Thymus (tissue), 11 donors: ENCODE measurements at regions not wholly inside any gene's neighbourhood (a gene's known extent, or its start where the extent isn't known, plus 50 kb on each side); places are given as distances from the start of the nearest gene placed in this dataset.

Experiments
- DNase-seq, 9 donors: peaks; one replicate each; pipeline ENCODE4 v3.0.0-alpha.2; 2013; ENCODE audit warnings: low spot score in 9 of 9, low read depth in 6 of 9, missing footprints in 1 of 9
- H3K27ac ChIP-seq, 2 donors: one replicate each; pipeline ENCODE4 v1.5.1; 2013; ENCODE audit warnings: control low read depth in 1 of 2, low read depth in 1 of 2, low read length in 1 of 2, mild to moderate bottlenecking in 1 of 2, moderate library complexity in 1 of 2
- H3K27me3 ChIP-seq, 2 donors: one replicate each; pipeline ENCODE4 v1.5.1; 2013; ENCODE audit warnings: low read length in 1 of 2; ENCODE audit not compliant: control insufficient read depth in 2 of 2, insufficient read depth in 1 of 2
- H3K36me3 ChIP-seq, 2 donors: one replicate each; pipeline ENCODE4 v1.5.1; 2013; ENCODE audit warnings: low read length in 1 of 2, mild to moderate bottlenecking in 1 of 2, moderate library complexity in 1 of 2; ENCODE audit not compliant: control insufficient read depth in 2 of 2, insufficient read depth in 2 of 2
- H3K4me1 ChIP-seq, 2 donors: one replicate each; pipeline ENCODE4 v1.5.1; 2013; ENCODE audit warnings: low read length in 2 of 2; ENCODE audit not compliant: control insufficient read depth in 2 of 2, insufficient read depth in 2 of 2
- H3K4me3 ChIP-seq, 2 donors: one replicate each; pipeline ENCODE4 v1.5.1; 2013; ENCODE audit warnings: low read length in 2 of 2, control low read depth in 1 of 2, mild to moderate bottlenecking in 1 of 2
- H3K9me3 ChIP-seq, 2 donors: one replicate each; pipeline ENCODE4 v1.5.1; 2013; ENCODE audit warnings: low read length in 1 of 2, mild to moderate bottlenecking in 1 of 2; ENCODE audit not compliant: control insufficient read depth in 2 of 2, insufficient read depth in 1 of 2
- WGBS: extraction: QIAGEN DNeasy Blood & Tissue Kit; methylation state at CpG from one replicate; pipeline ENCODE4 v1.1.7; 2013; 5-methylcytosine and 5-hydroxymethylcytosine counted together
- donor health status: healthy.

DNA sequence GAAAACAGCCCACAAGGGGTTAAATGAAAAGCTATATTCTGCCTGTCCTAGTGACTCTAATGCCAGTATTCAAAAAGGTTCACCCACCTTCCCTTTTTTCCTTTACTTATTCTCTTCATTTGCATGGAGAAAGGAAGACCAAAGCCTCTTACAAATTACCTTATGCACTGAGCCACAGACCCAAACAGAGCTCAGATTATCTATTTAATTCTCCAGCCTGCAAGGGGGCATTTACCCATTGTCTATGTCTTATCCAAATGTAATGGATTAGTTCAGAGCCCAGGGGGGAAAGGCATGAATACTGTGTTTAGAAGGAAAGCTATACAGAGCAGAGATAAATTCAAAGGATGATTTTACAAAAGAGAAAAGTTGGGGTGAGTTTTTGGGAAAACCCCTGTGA is 388.5 kb downstream of the OMA1 start:
- no peak for DNase-seq
- Histone ChIP-seq H3K36me3 (no peaks in the 10 kb centered on the region), H3K4me1 (peaks cover 18 to 35% of the 10 kb centered on the region in 2 donors), H3K9me3 (no peaks in the 10 kb centered on the region), H3K4me3 (no peak overlapping the region), H3K27ac (no peak overlapping the region), H3K27me3 (no peaks in the 10 kb centered on the region)

DNA sequence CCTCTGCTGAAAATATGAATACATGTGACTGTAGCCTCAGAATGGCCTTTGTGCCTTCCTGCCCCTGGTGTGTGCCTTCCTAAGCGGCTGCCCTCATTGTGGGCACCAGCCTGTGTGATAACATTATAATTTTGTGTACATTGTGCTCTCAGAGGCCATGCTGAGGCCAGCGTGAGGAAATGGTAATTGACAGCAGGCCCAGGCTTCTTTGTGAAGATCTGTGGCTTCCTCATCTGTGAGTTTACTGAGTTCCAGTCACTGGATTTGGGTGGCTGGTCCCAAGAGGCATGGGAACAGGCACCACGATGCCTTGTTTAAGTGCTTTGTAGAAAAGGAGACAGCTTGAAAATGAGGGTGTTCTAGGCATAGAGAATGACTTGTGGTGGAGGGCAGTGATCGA is 389.3 kb downstream of the OMA1 start:
- Histone ChIP-seq H3K27ac (no peak overlapping the region), H3K4me3 (no peak overlapping the region), H3K36me3 (no peaks in the 10 kb centered on the region), H3K9me3 (no peaks in the 10 kb centered on the region), H3K4me1 (peaks cover 18 to 35% of the 10 kb centered on the region in 2 donors), H3K27me3 (no peaks in the 10 kb centered on the region)
- no peak for DNase-seq
- 91% methylated on average over 4 of the region's 4 CpGs for whole genome bisulfite sequencing

DNA sequence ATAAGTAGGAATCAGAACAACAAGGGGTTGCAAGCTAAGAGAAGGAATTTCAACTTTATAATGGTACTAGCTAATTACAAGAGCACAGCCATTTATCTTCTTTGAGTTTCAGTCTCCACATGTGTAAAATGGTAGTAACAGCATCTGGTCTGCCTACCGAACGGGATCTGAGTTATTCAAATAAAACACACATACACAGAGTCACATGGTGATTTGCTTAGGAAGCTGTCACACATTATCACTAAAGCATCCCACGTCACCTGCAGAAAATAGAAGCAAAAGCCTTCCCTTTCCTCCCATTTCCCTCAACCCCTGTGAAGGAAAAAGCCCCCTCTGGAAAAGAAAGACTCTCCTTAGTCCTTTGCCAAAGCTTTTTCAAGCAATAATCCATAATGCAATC is 389.7 kb downstream of the OMA1 start:
- no peaks in the 10 kb centered on the region for H3K36me3 ChIP-seq
- no peak overlapping the region for H3K27ac ChIP-seq
- no peak overlapping the region for H3K4me3 ChIP-seq
- H3K27me3 ChIP-seq = no peaks in the 10 kb centered on the region
- peaks cover 18 to 35% of the 10 kb centered on the region in 2 donors for H3K4me1 ChIP-seq
- no peak for DNase-seq
- H3K9me3 ChIP-seq = no peaks in the 10 kb centered on the region
- 97% methylated on average over 3 of the region's 3 CpGs for WGBS

DNA sequence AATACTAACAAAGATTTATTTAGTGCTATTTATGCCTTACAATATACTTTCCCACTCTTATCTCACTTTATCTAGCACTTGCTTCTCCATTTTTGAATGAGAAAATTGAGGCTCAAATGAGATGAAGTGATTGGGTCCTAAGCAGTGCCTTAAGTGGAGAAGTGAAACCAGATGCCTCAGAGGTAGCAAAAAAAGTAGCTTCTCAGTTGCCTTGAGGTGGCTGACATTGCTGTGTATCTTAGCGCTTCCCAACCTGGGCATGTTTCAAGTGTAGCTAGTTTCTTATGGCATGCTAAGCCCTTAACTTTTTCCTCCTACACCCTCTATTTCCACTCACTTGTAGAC is 390.4 kb downstream of the OMA1 start:
- 100% methylated on average over 1 of the region's 1 CpG for WGBS

DNA sequence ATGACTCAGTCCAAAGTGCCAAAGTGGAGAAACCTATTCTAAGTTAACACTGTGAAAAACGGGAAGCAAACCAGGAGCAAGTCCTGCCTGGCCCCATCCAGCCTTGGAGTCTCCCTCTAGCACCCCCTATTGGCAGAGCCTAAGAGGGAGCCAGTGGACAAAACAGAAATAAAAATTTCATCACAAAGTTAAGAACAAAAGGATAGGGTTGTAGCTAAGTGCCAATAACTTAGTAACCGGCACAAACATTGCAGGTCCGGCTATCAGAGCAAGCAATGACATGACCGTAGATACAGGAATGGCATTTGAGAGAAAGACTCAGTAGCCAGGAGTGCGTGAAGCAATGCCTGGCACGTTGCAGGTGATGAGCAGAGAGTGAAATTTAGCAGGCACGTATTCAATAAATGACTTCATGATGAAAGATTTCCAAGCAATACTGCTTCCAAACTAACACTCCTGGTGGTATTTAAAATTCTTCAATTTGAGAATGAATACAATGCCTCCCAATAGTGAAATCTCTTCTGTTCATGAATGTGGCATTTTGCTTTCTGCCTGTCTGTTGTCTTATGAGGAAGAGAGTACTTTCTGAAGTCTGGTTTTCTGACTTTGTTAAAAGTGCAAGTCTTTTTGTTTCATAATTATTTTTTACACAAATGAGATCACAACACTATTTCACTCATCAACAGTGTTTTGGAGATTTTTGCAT is 391.0 kb downstream of the OMA1 start:
- WGBS = 79% methylated on average over 7 of the region's 7 CpGs
- Histone ChIP-seq H3K27me3 (no peaks in the 10 kb centered on the region), H3K4me3 (no peak overlapping the region), H3K27ac (no peak overlapping the region), H3K36me3 (no peaks in the 10 kb centered on the region), H3K4me1 (peaks cover 12 to 35% of the 10 kb centered on the region in 2 donors), H3K9me3 (no peaks in the 10 kb centered on the region)
- DNase-seq = peak in 1 of 9 donors; percentile 43

More for the DNA sequence above, 390.4 kb downstream of the OMA1 start:
- DNase-seq = no peak
- no peak overlapping the region for H3K4me3 ChIP-seq
- no peaks in the 10 kb centered on the region for H3K9me3 ChIP-seq
- H3K4me1 ChIP-seq = peaks cover 18 to 35% of the 10 kb centered on the region in 2 donors
- H3K27me3 ChIP-seq = no peaks in the 10 kb centered on the region
- no peaks in the 10 kb centered on the region for H3K36me3 ChIP-seq
- no peak overlapping the region for H3K27ac ChIP-seq

DNA sequence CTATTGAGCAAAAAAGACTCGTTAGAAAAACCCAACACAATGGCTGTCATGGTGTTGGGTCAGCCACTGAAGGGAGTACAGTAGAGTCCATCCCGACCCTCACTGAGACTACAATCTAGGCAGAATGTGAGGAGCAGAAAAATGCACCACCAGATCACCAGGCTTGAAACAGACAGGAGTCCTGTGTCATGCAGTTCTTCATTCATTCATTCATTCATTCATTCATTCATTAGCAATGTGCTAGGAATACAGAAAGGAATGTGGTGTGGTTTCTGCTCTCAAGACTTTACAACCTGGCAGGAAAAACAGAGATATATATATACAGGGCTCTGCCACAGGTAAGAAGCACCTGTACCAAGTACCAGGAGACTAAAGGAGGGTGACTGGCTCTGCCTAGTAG is 392.3 kb downstream of the OMA1 start:
- H3K4me1 ChIP-seq = peaks cover 8 to 25% of the 10 kb centered on the region in 2 donors
- H3K4me3 ChIP-seq = no peak overlapping the region
- H3K36me3 ChIP-seq = no peaks in the 10 kb centered on the region
- DNase-seq = no peak
- H3K9me3 ChIP-seq = no peaks in the 10 kb centered on the region
- 96% methylated on average over 2 of the region's 2 CpGs for WGBS
- no peaks in the 10 kb centered on the region for H3K27me3 ChIP-seq
- H3K27ac ChIP-seq = no peak overlapping the region

DNA sequence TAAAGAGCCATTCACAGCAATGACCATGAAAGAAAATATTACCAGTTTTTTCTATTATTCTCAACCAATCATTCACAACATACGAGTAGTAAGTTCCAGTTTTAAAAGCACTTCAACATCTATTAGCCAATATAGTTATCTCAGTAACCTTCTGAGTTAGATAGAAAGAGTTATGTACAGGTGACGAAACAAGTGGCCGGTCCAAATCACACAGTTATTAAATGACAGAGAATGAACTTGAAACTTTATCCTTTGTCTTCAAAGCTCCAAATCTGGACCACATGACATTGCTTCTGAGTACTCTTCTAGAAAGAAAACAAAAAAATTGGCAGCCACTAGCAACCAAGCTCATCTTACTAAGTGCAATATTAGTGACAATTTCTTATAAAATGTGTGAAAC is 393.8 kb downstream of the OMA1 start:
- no peaks in the 10 kb centered on the region for H3K9me3 ChIP-seq
- 96% methylated on average over 3 of the region's 3 CpGs for WGBS
- no peaks in the 10 kb centered on the region for H3K27me3 ChIP-seq
- no peak overlapping the region for H3K27ac ChIP-seq
- no peak for DNase-seq
- H3K36me3 ChIP-seq = no peaks in the 10 kb centered on the region
- H3K4me3 ChIP-seq = no peak overlapping the region
- peaks cover 3 to 16% of the 10 kb centered on the region in 2 donors for H3K4me1 ChIP-seq

DNA sequence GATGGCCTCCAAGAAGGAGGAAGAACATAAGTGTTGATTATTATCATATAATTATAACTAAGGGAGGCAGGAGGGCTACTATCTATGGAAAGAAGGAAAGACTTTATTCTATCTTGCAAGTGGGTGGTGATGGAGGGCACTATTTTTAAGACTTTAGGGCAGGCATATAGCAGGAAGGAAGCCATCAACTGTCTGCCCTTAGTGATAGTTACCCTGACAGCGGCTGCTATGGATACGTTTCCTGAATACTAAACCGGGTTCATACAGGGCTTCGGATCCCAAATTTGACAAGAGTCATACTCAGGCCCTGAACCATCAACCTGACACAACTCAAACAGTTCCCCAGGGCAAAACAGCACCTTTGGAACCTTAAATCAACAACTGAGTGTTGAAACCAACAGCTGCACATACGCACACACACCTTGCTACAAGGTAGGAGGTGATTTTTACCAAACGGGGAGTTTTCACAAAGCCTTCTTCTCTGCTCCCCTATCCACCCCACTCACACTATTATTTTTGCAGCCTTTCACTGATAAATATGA is 397.2 kb downstream of the OMA1 start:
- no peaks in the 10 kb centered on the region for H3K27me3 ChIP-seq
- H3K36me3 ChIP-seq = no peaks in the 10 kb centered on the region
- no peak overlapping the region for H3K4me3 ChIP-seq
- H3K27ac ChIP-seq = no peak overlapping the region
- peaks cover 3 to 4% of the 10 kb centered on the region in 2 donors for H3K4me1 ChIP-seq
- H3K9me3 ChIP-seq = no peaks in the 10 kb centered on the region
- WGBS = 33% methylated on average over 6 of the region's 6 CpGs
- peak in 2 of 9 donors; percentile 36 to 48 for DNase-seq

DNA sequence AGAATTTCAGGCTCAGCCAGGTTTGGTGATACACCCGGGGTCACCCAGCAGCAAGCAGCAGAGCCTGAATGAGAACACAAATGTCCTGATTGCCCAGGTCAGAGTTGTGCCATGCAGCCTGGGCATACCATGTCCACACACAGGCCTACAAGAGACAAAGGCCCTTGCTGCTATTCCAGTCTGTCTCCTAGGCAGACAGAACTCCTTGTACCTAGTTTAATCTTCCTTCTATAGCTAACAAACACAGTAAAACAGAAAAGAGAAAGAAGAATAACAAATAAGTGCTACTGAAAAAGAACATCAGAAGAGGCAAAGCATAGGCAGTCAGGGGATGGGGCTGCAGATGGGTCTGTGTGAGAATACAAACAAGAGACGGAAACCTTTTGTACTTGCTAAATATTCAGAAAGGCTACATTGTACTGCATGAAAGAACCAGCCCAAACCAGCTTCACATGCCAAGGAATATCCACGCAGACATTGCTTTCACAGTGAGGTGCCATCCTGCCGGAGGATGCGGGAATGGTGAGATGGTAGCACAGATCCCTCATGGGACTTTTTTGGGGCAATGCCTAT is 401.7 kb downstream of the OMA1 start:
- peaks cover 3 to 4% of the 10 kb centered on the region in 2 donors for H3K4me1 ChIP-seq
- 96% methylated on average over 5 of the region's 5 CpGs for WGBS
- no peak overlapping the region for H3K27ac ChIP-seq
- no peaks in the 10 kb centered on the region for H3K27me3 ChIP-seq
- no peaks in the 10 kb centered on the region for H3K36me3 ChIP-seq
- no peak overlapping the region for H3K4me3 ChIP-seq
- H3K9me3 ChIP-seq = no peaks in the 10 kb centered on the region
- DNase-seq = no peak
